ENCODE measurements at regions not wholly inside any gene's neighbourhood (a gene's known extent, or its start where the extent isn't known, plus 50 kb on each side); places are given as distances from the start of the nearest gene placed in this dataset.

DNA sequence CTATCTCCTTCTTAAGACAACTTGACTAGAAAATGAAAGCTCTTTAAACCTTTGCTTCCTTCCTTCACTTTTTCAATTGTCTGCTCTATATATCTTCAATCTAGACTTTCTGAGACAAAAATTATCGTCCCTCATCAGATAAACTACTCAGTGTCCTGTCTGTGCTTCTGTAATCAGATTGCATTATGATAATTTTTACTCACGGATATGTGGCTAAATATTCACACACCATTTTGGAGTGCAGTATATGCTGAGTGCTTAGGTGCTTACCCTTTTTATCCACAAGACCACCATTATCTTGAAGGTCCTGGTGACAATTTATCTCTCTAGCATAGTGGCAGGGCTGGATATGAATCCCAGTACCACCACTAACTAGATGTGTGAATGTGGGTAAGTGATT, 1012.3 kb downstream of the TUSC7 start:
- intact Hi-C loops (cut with DNase I; ENCODE audit: low total_unique reads) = no loop called here
- Histone ChIP-seq H3K27me3 (no peaks in the 10 kb centered on the region), H3K27ac (no peak overlapping the region), H3K4me1 (no peaks in the 10 kb centered on the region), H3K36me3 (no peaks in the 10 kb centered on the region), H3K9me3 (no peaks in the 10 kb centered on the region), H3K4me3 (no peak overlapping the region)
- WGBS, 5 donors = 62 to 76% (median 67%) methylated on average over 2 of the region's 2 CpGs
- TF ChIP-seq EP300 (IDR thresholded peaks at IDR 0.05) (no peak), POLR2AphosphoS5 (IDR thresholded peaks at IDR 0.05) (no peak), POLR2A (IDR thresholded peaks at IDR 0.05) (no peak)
- TF ChIP-seq, protein P1, sequence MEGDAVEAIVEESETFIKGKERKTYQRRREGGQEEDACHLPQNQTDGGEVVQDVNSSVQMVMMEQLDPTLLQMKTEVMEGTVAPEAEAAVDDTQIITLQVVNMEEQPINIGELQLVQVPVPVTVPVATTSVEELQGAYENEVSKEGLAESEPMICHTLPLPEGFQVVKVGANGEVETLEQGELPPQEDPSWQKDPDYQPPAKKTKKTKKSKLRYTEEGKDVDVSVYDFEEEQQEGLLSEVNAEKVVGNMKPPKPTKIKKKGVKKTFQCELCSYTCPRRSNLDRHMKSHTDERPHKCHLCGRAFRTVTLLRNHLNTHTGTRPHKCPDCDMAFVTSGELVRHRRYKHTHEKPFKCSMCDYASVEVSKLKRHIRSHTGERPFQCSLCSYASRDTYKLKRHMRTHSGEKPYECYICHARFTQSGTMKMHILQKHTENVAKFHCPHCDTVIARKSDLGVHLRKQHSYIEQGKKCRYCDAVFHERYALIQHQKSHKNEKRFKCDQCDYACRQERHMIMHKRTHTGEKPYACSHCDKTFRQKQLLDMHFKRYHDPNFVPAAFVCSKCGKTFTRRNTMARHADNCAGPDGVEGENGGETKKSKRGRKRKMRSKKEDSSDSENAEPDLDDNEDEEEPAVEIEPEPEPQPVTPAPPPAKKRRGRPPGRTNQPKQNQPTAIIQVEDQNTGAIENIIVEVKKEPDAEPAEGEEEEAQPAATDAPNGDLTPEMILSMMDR (IDR thresholded peaks at IDR 0.05) = no peak
- no peak for DNase-seq

DNA sequence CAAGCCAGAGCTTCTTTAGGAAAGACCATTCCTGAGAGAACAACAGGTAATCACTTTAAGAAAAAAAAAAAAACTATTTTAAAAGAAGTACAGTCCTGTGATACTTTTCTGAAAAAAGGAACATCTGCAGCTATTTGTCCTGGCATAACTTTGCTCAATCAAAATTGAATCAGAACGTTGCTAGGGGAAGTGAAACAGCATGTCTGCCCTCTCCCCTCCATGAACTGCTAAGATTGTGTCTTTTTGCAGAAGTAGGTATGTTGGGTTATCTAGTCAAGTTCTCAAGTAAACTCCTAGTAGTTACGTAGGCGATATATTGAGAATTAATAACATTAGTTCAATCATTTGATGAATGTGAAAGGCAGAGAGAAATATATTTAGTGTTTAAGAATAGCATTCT, 1013.3 kb downstream of the TUSC7 start:
- H3K4me1 ChIP-seq = no peaks in the 10 kb centered on the region
- no peaks in the 10 kb centered on the region for H3K9me3 ChIP-seq
- no peaks in the 10 kb centered on the region for H3K27me3 ChIP-seq
- TF ChIP-seq EP300 (IDR thresholded peaks at IDR 0.05) (no peak), POLR2A (IDR thresholded peaks at IDR 0.05) (no peak), POLR2AphosphoS5 (IDR thresholded peaks at IDR 0.05) (no peak)
- TF ChIP-seq, protein P1 (IDR thresholded peaks at IDR 0.05) = no peak
- no peaks in the 10 kb centered on the region for H3K36me3 ChIP-seq
- no peak overlapping the region for H3K4me3 ChIP-seq
- intact Hi-C loops (cut with DNase I; ENCODE audit: low total_unique reads) = no loop called here
- DNase-seq = peak in 1 of 2 donors; percentile 30
- no peak overlapping the region for H3K27ac ChIP-seq
- 73 to 79% (median 76%) methylated on average over 3 of the region's 3 CpGs for WGBS, 5 donors

DNA sequence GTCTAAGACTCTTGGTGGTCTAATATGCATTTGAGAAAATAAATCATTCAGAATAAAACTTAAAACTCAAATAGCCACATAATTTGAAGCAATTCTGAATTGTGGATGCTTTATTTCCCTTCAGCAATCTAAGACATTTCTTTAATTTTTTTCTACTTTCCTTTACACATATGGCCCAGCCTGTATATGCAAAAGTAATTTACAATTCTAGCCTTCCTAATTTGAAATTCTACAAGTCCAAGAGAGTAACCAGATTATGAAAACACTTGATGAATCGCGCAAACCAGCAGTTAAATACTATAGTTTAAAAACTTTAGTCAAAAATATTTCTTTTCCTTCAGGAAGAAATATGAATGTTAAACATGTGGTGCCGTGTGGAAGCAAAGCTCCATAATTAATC, 1014.2 kb downstream of the TUSC7 start:
- H3K4me3 ChIP-seq = no peak overlapping the region
- no peaks in the 10 kb centered on the region for H3K9me3 ChIP-seq
- intact Hi-C loops (cut with DNase I; ENCODE audit: low total_unique reads) = no loop called here
- H3K36me3 ChIP-seq = no peaks in the 10 kb centered on the region
- no peaks in the 10 kb centered on the region for H3K27me3 ChIP-seq
- TF ChIP-seq, protein P1 (IDR thresholded peaks at IDR 0.05) = no peak
- TF ChIP-seq POLR2A (IDR thresholded peaks at IDR 0.05) (no peak), POLR2AphosphoS5 (IDR thresholded peaks at IDR 0.05) (no peak), EP300 (IDR thresholded peaks at IDR 0.05) (no peak)
- H3K27ac ChIP-seq = no peak overlapping the region
- WGBS, 5 donors = 90 to 95% (median 93%) methylated on average over 3 of the region's 3 CpGs
- DNase-seq = no peak
- no peaks in the 10 kb centered on the region for H3K4me1 ChIP-seq

DNA sequence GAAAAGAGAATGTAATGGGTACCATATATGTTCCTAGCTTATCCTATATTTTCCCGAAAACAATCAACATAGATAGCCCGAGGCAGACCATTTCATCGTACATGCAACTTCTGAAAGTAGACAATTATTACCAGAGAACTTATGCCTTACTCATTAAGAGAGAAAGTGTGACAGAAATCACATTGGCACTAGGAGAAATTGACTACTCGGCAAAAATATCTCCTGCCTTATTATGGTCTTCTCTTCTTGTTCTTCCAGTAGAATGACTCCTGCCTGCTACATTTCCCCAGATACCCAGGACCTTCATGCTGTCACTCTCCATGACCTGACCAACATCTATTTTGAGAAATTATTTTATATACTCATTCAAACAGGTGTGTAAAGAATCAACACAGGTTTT, 1015.7 kb downstream of the TUSC7 start:
- Histone ChIP-seq H3K4me1 (no peaks in the 10 kb centered on the region), H3K9me3 (no peaks in the 10 kb centered on the region), H3K27me3 (no peaks in the 10 kb centered on the region), H3K36me3 (no peaks in the 10 kb centered on the region), H3K4me3 (no peak overlapping the region), H3K27ac (no peak overlapping the region)
- intact Hi-C loops (cut with DNase I; ENCODE audit: low total_unique reads) = no loop called here
- TF ChIP-seq, protein P1 (IDR thresholded peaks at IDR 0.05) = no peak
- TF ChIP-seq EP300 (IDR thresholded peaks at IDR 0.05) = no peak
- no peak for TF ChIP-seq POLR2A (IDR thresholded peaks at IDR 0.05)
- TF ChIP-seq POLR2AphosphoS5 (IDR thresholded peaks at IDR 0.05) = no peak
- DNase-seq = no peak
- 95 to 96% (median 95%) methylated on average over 4 of the region's 4 CpGs for WGBS, 5 donors
